Kidney capillary endothelial cell (primary cell): ENCODE measurements at regions not wholly inside any gene's neighbourhood (a gene's known extent, or its start where the extent isn't known, plus 50 kb on each side); places are given as distances from the start of the nearest gene placed in this dataset.
"Not testable (repeated sequence)": the region's sequence is repeated elsewhere in the genome, so short reads cannot be mapped to it uniquely, and the experiment has no call there.

Experiments used
- DNase-seq: peaks from one replicate; pipeline ENCODE4 v3.0.0-alpha.2; 2018; ENCODE audit warnings: low spot score

DNA sequence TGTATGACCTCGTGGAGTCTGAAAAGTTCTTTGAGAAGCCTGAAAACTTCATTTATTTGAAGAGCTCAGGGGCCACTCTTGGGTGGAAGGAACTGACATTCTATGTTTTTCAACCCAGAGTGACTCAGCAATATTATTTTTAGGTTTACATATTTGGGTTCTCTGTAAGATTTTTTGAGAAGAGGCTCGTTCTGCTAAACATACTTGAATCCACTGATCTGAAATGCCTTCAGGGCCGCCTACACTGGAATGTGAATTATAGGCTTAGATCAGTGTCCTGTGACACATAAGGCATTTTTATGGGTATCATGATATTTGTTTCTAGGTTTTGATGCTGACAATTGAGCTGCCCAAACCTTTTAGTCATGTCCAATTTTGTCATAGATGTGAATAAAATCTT lies 86.2 kb downstream of the PSAT1 start:
- no peak for DNase-seq

GRCh38 chr9:78386348-78386747 lies 89.4 kb downstream of the PSAT1 start:
- no peak for DNase-seq

- DNase-seq = no peak
Measured at GRCh38 chr9:78386773-78387172, 89.8 kb downstream of the PSAT1 start.

DNA sequence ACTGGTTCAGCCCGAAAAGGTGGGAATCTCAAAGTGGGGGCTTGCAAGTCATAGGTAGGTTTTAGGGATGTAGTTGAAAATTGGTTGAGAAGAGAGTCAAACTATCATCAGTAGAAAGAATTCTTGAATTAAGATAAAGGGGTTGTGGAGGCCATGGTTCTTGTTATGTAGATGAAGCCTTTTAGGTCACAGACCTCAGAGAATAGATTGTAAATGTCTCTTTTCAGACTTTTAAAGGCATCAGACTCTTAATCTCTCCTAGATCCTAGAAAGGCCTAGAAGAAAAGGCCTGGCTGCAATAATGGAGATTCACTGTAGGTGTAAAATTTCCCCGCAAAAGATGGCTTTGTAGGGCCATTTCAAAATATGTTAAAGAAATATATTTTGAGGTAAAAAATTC lies 96.4 kb downstream of the PSAT1 start:
- DNase-seq = no peak

DNA sequence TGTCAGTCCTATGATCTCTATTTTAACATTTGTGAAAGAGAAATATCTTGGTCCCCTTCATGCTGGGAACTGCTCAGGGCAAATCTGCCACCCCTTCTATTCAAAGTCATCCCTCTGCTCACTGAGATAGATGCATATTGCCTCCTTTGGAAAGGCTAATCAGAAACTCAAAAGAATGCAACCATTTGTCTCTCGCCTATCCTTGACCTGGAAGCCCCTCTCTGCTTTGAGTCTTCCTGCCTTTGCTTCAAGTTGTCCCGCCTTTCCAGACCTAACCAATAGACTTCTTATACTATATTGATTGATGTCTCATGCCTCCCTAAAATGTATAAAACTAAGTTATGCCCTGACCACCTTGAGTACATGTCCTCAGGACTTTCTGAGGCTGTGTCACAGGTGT lies 97.0 kb downstream of the PSAT1 start:
- no peak for DNase-seq

GRCh38 chr9:78396087-78396486 lies 99.2 kb downstream of the PSAT1 start:
- DNase-seq = no peak

DNA sequence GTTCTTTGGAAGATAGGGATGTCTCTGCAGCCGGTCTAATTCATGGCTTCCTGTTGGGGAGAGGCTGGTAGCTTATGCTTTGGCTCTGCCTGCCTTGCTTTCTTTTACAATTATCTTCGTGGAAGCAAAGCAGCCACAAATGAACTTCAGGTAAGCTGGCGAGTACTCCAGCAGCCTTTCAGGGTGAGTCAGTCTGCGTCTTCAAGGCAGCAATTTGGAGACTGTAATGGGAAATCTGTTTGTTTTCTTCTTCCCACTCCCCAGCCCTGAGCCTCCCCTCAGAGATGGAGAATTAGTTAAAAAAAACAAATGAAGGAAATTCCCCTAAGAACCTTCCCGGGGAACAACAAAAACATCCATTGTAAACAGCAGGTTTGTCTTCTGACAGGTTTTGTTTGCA lies 100.1 kb downstream of the PSAT1 start:
- no peak for DNase-seq

- no peak for DNase-seq
Measured at GRCh38 chr9:78397454-78397853, 100.5 kb downstream of the PSAT1 start.

- no peak for DNase-seq
Measured at GRCh38 chr9:78399153-78399552, 102.2 kb downstream of the PSAT1 start.

DNA sequence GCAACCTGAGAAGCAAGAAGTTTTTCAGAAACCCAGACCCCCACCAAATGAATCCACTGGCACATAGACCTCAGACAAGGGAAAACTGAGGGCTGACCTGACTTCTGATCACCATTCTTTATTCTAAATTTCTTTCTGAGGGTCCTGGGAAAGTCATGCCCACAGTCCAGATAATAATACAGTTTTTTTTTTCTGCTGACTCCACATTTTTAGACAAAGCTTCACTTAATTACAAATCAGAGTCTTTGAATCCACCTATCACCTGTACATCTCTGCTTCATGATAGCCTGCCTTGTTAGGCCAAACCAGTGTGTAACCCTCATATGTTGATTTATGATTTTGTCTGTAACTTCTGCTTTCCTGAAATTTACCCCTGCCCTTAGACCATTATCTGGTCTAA lies 103.6 kb downstream of the PSAT1 start:
- DNase-seq = no peak

DNA sequence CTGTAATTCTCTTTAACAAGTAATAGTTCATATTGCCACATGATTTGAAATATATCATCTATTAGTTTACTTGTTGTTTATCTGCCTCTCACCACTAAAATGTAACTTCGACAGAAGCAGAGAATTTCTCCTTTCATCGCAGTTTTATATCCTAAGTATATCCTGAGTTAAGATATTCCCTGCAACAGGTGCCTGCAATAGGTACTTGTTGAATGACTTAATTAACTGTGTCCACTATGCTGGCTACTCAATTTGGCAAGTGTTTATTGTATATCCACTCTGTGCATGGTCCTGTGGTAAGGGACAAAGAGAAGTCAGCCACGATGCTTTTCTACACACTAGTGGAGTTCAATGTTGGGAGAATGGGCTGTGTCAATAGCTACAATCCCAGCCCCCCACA lies 108.5 kb downstream of the PSAT1 start:
- DNase-seq = no peak

DNA sequence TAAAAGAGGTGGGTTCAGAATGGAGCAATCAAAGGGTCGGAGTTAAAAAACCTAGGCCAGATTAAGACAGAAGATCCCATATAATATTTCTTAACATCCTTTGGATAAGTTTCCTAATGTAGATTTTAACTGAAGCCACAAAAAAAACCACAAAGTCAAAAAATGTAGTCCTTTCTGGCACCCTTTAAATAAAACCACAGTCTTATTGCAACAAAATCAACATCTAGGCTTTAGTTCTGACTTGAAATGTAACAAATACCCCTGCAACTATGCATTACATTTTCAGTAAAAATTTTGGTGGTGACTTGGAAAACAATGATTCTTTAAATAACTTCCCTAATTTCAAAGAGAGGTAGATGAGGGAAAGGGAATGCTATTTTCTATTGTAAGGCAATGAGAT lies 109.2 kb downstream of the PSAT1 start:
- no peak for DNase-seq

- no peak for DNase-seq
Measured at GRCh38 chr9:78406933-78407332, 110.0 kb downstream of the PSAT1 start.

DNA sequence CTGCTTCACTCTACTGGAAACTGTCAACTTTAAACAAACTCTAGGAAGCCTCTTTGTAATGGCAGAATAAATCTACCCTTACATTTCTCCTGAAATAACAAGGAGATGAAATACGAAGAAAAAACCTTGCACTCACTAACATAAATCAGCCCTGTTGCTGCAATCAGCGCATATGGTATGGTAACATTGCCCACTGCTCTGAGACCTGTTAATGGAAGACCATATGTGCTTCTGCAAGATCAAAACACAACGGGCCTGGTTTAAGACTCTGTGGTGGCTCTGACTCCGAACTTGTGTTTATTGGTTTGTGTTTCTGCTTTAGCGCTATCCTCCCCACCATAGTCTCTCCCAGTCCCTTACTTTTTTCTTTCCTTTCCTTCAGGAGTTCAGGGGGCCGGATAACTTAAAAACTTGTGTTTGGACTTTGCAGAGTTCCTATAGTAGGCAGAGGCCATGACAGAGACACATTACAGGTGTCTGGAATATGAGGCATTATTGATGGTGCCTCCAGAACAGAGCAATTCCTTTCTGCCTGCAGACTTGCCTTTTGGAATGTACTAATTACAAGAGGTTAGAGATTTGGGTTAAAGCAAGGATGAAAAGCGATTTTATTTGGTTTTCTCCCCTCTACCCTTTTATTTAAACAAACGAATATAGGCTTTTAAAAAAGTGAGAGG lies 110.8 kb downstream of the PSAT1 start:
- DNase-seq = no peak

DNA sequence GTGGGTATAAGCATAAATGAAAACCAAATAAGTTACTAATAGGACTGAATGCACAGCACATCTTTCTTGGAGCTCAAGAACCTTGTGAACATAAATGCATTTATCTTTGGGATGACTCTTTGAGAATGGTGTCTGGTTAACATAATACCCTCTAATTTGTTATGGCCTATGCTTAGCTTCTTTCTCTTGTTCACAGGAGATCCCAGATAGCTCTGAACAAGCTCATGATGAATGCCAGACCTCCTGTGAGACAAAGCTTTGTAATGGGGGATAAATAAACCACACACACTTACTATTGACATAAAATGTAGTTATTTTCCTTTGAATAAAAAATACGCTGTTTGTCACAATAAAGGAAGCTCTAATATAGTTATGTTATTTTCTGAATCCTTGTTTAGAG lies 111.5 kb downstream of the PSAT1 start:
- no peak for DNase-seq

DNA sequence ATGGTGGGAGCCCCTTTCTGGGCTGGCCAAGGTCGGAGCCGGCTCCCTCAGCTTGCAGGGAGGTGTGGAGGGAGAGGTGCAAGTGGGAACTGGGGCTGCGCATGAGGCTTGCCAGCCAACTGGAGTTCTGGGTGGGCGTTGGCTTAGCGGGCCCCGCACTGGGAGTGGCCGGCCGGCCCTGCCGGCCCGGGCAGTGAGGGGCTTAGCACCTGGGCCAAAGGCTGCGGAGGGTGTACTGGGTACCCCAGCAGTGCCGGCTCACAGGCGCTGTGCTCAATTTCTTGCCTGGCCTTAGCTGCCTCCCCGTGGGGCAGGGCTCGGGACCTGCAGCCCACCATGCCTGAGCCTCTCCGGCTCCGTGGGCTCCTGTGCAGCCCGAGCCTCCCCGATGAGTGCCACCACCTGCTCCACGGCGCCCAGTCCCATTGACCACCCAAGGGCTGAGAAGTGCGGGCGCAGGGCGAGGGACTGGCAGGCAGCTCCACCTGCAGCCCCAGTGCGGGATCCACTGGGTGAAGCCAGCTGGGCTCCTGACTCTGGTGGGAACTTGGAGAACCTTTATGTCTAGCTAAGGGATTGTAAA lies 113.1 kb downstream of the PSAT1 start:
- not testable (repeated sequence) for DNase-seq

DNA sequence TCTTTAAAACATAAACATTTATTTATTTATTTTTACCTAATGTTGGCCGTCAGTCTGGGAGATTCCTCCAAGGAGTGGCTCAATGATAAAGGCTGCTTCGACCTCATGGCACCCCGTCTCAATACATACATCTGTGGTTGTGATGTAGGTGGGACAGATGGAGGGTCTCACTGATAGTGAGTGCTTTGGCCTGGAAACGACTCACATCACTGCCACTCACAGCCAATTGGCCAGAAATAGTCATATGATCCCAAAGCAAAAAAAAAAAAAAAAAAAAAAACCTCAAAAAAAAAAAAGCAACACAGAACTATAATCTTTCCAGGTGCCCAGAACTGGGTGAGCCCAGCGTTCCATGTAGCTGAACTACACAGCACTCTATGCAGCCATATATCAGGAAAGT lies 125.4 kb downstream of the PSAT1 start:
- DNase-seq = no peak

DNA sequence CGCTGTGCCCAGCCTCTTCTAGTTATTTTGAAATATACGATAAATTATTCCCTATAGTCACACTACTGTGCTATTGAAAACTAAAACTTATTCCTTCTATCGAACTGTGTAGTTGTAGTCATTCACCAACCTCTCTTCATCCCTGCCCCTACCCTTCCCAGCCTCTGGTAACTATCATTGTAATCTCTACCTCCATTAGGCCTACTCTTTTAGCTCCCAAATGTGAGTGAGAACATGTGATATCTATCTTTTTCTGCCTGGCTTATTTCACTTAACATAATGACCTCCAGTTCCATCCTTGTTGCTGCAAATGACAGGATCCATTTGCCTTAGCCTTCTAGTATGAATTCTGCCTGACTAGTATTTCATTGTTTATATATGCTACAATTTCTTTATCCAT lies 127.4 kb downstream of the PSAT1 start:
- DNase-seq = no peak

GRCh38 chr9:78428640-78429039 lies 131.7 kb downstream of the PSAT1 start:
- DNase-seq = no peak

DNA sequence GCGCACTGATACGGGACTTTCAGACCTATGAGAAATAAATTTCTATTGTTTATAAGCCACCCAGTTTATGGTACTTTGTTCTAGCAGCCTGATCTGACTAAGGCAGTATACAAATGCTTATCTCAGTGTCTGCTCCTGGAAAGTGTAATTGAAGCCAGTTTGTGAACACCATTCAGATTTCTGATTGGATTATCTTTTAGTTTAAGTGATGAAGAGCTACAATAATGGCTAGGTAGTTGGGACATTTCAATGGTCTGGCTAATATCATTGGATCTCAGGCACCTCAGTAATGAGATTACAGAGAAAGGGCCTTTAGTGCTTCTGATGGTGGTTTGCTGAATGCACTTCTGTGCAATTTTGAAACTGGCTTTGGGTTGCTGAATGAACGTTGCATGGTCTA lies 133.5 kb downstream of the PSAT1 start:
- DNase-seq = no peak

GRCh38 chr9:78431039-78431438 lies 134.1 kb downstream of the PSAT1 start:
- DNase-seq = not testable (repeated sequence)

- no peak for DNase-seq
Measured at GRCh38 chr9:78436873-78437272, 139.9 kb downstream of the PSAT1 start.

- DNase-seq = no peak
Measured at GRCh38 chr9:78437296-78437695, 140.4 kb downstream of the PSAT1 start.

DNA sequence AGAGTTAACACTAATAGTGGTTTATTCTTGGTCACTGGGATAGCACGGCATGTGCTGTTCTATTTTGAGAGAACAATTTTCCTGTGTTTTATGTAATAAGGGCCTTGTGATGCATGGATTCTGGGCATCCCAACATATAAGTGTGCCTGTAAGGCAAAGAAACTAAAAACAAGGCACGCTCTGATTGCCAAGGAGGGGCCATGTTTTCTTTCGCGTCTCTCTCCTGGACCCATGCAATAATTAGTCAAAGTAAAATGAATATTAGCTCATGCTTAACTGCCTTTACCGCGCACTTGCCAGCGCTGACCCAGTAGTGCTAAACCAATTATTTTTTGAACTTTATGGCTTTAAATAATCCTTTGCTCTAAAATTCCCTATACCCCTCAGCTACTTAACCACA lies 140.9 kb downstream of the PSAT1 start:
- no peak for DNase-seq
